CD4-positive, CD25-positive, alpha-beta regulatory T cell (primary cell): ENCODE measurements at regions not wholly inside any gene's neighbourhood (a gene's known extent, or its start where the extent isn't known, plus 50 kb on each side); places are given as distances from the start of the nearest gene placed in this dataset.

Source experiments
- ATAC-seq, 2 donors: fragments of 150-1000 bp; cut with Tn5 transposase; one replicate each; pipeline ENCODE4 v1.10.0; 2021; ENCODE audit warnings: low read depth in 2 of 2, moderate number of reproducible peaks in 2 of 2, moderate library complexity in 1 of 2
- DNase-seq, 3 donors: peaks; one replicate each; pipeline versions ENCODE4 v3.0.0 to v3.0.0-alpha.2; 2012 to 2022; ENCODE audit warnings: mixed read lengths in 1 of 3
- H3K27ac ChIP-seq: one replicate; pipeline ENCODE4 v1.7.0; 2013; ENCODE audit warnings: mild to moderate bottlenecking, low read length; ENCODE audit not compliant: insufficient read depth, poor library complexity, severe bottlenecking
- H3K27me3 ChIP-seq: one replicate; pipeline ENCODE4 v1.7.0; 2013; ENCODE audit warnings: low read length; ENCODE audit not compliant: control insufficient read depth, insufficient read depth
- H3K36me3 ChIP-seq: one replicate; pipeline ENCODE4 v1.7.0; 2013; ENCODE audit warnings: mild to moderate bottlenecking, low read length, moderate library complexity; ENCODE audit not compliant: control insufficient read depth, insufficient read depth
- H3K4me1 ChIP-seq: 2 replicates; pipeline ENCODE4 v1.7.0; 2013; ENCODE audit warnings: mild to moderate bottlenecking, low read length; ENCODE audit not compliant: insufficient read depth, control insufficient read depth, poor library complexity, severe bottlenecking
- H3K4me3 ChIP-seq: one replicate; pipeline ENCODE4 v1.7.0; 2013; ENCODE audit warnings: low read depth, mild to moderate bottlenecking, low read length, moderate library complexity
- H3K9me3 ChIP-seq, 2 experiments: 1 replicate in 1 of 2; 2 replicates in 1 of 2; pipeline ENCODE4 v1.7.0; 2013; ENCODE audit warnings: low read length in 2 of 2, mild to moderate bottlenecking in 1 of 2, moderate library complexity in 1 of 2; ENCODE audit not compliant: control insufficient read depth in 2 of 2
- H3K27ac Mint-ChIP-seq, 3 donors: one replicate each; pipeline ENCODE4 v1.8.0; 2020 to 2022; ENCODE audit warnings: mild to moderate bottlenecking in 3 of 3, mixed read lengths in 3 of 3, moderate library complexity in 2 of 3
- H3K27me3 Mint-ChIP-seq: one replicate; pipeline ENCODE4 v1.8.0; 2022; ENCODE audit warnings: mild to moderate bottlenecking, mixed read lengths
- H3K36me3 Mint-ChIP-seq: one replicate; pipeline ENCODE4 v1.8.0; 2020; ENCODE audit warnings: mixed read lengths
- H3K4me1 Mint-ChIP-seq, 4 donors: one replicate each; pipeline ENCODE4 v1.8.0; 2020 to 2022; ENCODE audit warnings: mixed read lengths in 4 of 4, mild to moderate bottlenecking in 1 of 4
- H3K4me3 Mint-ChIP-seq, 4 donors: one replicate each; pipeline ENCODE4 v1.8.0; 2020 to 2022; ENCODE audit warnings: mild to moderate bottlenecking in 4 of 4, mixed read lengths in 4 of 4, moderate library complexity in 3 of 4
- H3K9me3 Mint-ChIP-seq, 7 donors: one replicate each; pipeline ENCODE4 v1.8.0; 2020 to 2022; ENCODE audit warnings: mixed read lengths in 7 of 7, mild to moderate bottlenecking in 3 of 7, moderate library complexity in 2 of 7

DNA sequence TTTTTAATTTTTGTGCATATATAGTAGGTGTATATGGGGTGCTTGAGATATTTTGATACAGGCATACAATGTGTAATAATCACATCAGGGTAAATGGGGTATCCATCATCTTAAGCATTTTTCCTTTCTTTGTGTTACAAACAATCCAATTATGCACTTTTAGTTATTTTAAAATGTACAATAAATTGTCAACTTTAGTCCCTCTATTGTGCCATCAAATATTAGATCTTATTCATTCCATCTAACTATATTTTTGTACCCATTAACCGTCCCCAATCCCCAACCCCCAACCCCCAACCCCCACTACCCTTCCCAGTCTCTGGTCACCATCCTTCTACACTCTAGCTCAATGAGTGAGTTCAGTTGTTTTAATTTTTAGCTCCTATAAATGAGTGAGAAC, 335.1 kb upstream of the C11orf87 start:
- Histone ChIP-seq H3K27me3 (no peaks in the 10 kb centered on the region), H3K4me3 (no peak overlapping the region), H3K36me3 (no peaks in the 10 kb centered on the region), H3K4me1 (no peaks in the 10 kb centered on the region), H3K27ac (no peak overlapping the region), H3K9me3 (no peaks in the 10 kb centered on the region)
- Mint-ChIP-seq H3K9me3 (peaks cover 0 to 8% (median 2%) of the 10 kb centered on the region in 7 donors), H3K4me3 (no peak overlapping the region), H3K4me1 (no peaks in the 10 kb centered on the region), H3K27ac (no peak overlapping the region), H3K36me3 (no peaks in the 10 kb centered on the region), H3K27me3 (peaks cover 9% of the 10 kb centered on the region)
- ATAC-seq = no peak
- no peak for DNase-seq

DNA sequence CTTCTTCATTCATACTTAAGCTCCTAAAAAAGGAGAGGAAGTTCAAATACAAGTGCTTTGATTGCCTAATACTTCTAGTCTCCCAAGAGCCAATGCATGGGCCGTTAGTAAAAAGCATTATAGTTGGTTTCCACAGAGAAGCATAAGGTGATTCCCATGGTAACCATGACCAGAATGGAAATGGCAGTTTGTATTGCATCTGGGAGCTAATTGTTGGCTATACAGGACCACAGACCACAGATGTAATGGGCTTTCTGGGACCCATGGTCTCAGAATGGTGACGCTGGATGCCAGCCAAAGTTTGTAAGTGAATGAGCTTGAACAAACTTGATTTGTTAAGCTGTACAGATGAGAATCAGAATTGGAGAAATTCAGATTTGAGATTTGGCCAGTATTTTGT, 333.9 kb upstream of the C11orf87 start:
- no peaks in the 10 kb centered on the region for H3K4me1 ChIP-seq
- H3K36me3 Mint-ChIP-seq = no peaks in the 10 kb centered on the region
- no peaks in the 10 kb centered on the region for H3K36me3 ChIP-seq
- H3K9me3 ChIP-seq = no peaks in the 10 kb centered on the region
- no peak overlapping the region for H3K27ac Mint-ChIP-seq
- H3K9me3 Mint-ChIP-seq = peaks cover 0 to 6% (median 2%) of the 10 kb centered on the region in 7 donors
- ATAC-seq = no peak
- H3K27me3 Mint-ChIP-seq = peaks cover 9% of the 10 kb centered on the region
- no peak overlapping the region for H3K27ac ChIP-seq
- no peaks in the 10 kb centered on the region for H3K27me3 ChIP-seq
- H3K4me3 ChIP-seq = no peak overlapping the region
- no peak overlapping the region for H3K4me3 Mint-ChIP-seq
- no peak for DNase-seq
- H3K4me1 Mint-ChIP-seq = no peaks in the 10 kb centered on the region

DNA sequence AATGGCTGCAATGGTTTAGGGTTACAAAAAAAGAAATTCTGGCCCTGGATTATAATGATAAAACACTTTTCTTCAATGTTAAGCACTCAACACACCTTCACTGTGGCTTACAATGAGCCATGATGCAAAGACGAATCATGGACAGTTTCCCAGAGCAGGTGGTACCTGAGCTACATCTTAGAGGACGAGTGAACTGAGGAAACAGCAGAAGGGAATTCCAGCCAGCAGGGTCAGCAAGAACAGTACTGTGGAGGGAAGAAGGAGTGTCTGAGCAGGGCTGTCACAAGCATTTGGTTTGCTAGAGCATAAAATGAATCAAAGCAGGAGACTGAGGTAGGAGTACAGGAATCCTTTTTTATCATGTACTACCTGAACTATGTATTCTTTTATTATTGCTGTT, 332.8 kb upstream of the C11orf87 start:
- H3K9me3 Mint-ChIP-seq = peaks cover 0 to 6% (median 2%) of the 10 kb centered on the region in 7 donors
- H3K9me3 ChIP-seq = no peaks in the 10 kb centered on the region
- no peak overlapping the region for H3K4me3 Mint-ChIP-seq
- H3K36me3 Mint-ChIP-seq = no peaks in the 10 kb centered on the region
- H3K27me3 ChIP-seq = no peaks in the 10 kb centered on the region
- no peak overlapping the region for H3K27ac ChIP-seq
- H3K27me3 Mint-ChIP-seq = peaks cover 9% of the 10 kb centered on the region
- no peaks in the 10 kb centered on the region for H3K4me1 ChIP-seq
- H3K4me3 ChIP-seq = no peak overlapping the region
- no peak overlapping the region for H3K27ac Mint-ChIP-seq
- no peaks in the 10 kb centered on the region for H3K36me3 ChIP-seq
- ATAC-seq (no peak), DNase-seq (no peak)
- no peaks in the 10 kb centered on the region for H3K4me1 Mint-ChIP-seq

GRCh38 chr11:109093354-109093753, 328.6 kb upstream of the C11orf87 start:
- no peaks in the 10 kb centered on the region for H3K4me1 ChIP-seq
- Mint-ChIP-seq H3K9me3 (peaks cover 0 to 3% (median 0%) of the 10 kb centered on the region in 7 donors), H3K4me3 (no peak overlapping the region), H3K4me1 (no peaks in the 10 kb centered on the region), H3K27me3 (no peaks in the 10 kb centered on the region), H3K36me3 (no peaks in the 10 kb centered on the region), H3K27ac (no peak overlapping the region)
- DNase-seq (no peak), ATAC-seq (no peak)
- no peaks in the 10 kb centered on the region for H3K27me3 ChIP-seq
- no peak overlapping the region for H3K4me3 ChIP-seq
- no peaks in the 10 kb centered on the region for H3K9me3 ChIP-seq
- H3K36me3 ChIP-seq = no peaks in the 10 kb centered on the region
- H3K27ac ChIP-seq = no peak overlapping the region

- DNase-seq (no peak), ATAC-seq (no peak)
- Mint-ChIP-seq H3K36me3 (no peaks in the 10 kb centered on the region), H3K9me3 (no peaks in the 10 kb centered on the region), H3K4me1 (no peaks in the 10 kb centered on the region), H3K4me3 (no peak overlapping the region), H3K27me3 (no peaks in the 10 kb centered on the region), H3K27ac (no peak overlapping the region)
- no peak overlapping the region for H3K4me3 ChIP-seq
- H3K9me3 ChIP-seq = no peaks in the 10 kb centered on the region
- no peak overlapping the region for H3K27ac ChIP-seq
- no peaks in the 10 kb centered on the region for H3K36me3 ChIP-seq
- H3K27me3 ChIP-seq = no peaks in the 10 kb centered on the region
- no peaks in the 10 kb centered on the region for H3K4me1 ChIP-seq
These were observed 325.7 kb upstream of the C11orf87 start for GRCh38 chr11:109096266-109096665.

DNA sequence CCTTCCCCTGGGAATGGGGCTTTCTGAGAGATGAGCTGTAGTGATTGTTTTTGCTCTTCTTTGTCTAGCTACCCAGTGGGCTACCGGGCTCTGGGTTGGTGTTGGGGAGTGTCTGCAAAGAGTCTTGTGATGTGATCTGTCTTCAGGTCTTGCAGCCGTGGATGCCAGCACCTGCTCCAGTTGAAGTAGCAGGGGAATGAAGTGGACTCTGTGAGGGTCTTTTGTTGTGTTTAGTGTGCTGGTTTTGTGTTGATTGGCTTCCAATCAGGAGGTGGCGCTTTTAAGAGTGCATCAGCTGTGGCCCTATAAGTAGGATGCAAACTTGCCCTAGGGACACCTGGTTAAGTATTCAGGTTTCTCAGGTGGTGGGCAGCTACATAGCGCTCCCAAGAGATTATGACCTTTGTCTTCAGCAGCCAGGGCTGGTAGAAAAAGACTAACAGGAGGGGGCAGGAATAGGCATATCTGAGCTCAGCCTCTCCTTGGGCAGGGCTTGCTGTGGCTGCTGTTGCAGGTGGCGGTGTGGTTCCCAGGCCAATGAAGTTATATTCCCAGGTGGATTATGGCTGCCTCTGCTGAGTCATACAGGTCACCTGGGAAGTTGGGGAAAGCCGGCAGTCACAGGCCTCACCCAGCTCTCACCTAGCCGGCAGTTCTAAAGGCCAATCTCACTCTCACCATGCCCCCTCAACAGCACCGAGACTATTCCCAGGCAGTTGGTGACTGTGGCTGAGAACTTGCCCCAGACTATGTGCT, 315.7 kb upstream of the C11orf87 start:
- no peak for ATAC-seq

DNA sequence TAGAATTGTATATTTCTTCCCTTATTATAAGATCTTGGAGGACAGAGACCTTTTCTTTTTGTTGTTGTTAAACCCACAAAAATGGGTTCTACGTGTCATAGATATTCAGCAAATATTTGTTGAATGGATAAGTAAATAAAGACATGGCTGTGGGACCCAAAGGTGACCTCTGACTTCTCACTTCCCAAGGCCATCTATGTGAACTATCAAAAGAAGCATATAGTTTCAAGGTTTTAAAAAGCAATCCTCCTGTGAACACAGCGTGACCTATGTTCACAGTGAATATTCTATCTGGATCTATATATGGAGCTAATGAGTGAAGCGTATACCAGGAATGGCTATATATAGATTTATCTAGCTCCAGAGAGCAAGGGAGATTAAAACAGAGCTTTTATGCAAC, 312.8 kb upstream of the C11orf87 start:
- Mint-ChIP-seq H3K4me1 (no peaks in the 10 kb centered on the region), H3K36me3 (no peaks in the 10 kb centered on the region), H3K27ac (no peak overlapping the region), H3K9me3 (peaks cover 0 to 5% (median 0%) of the 10 kb centered on the region in 7 donors), H3K4me3 (no peak overlapping the region), H3K27me3 (no peaks in the 10 kb centered on the region)
- Histone ChIP-seq H3K27me3 (no peaks in the 10 kb centered on the region), H3K4me1 (no peaks in the 10 kb centered on the region), H3K9me3 (no peaks in the 10 kb centered on the region), H3K36me3 (no peaks in the 10 kb centered on the region), H3K27ac (no peak overlapping the region), H3K4me3 (no peak overlapping the region)
- DNase-seq (no peak), ATAC-seq (no peak)

More for the DNA sequence above, 315.7 kb upstream of the C11orf87 start:
- H3K4me3 ChIP-seq = no peak overlapping the region
- no peak for DNase-seq
- no peak overlapping the region for H3K27ac ChIP-seq
- no peaks in the 10 kb centered on the region for H3K27me3 ChIP-seq
- H3K36me3 Mint-ChIP-seq = no peaks in the 10 kb centered on the region
- H3K27me3 Mint-ChIP-seq = no peaks in the 10 kb centered on the region
- no peaks in the 10 kb centered on the region for H3K4me1 ChIP-seq
- H3K4me3 Mint-ChIP-seq = no peak overlapping the region
- H3K4me1 Mint-ChIP-seq = no peaks in the 10 kb centered on the region
- H3K27ac Mint-ChIP-seq = no peak overlapping the region
- peaks cover 0 to 8% (median 0%) of the 10 kb centered on the region in 7 donors for H3K9me3 Mint-ChIP-seq
- H3K36me3 ChIP-seq = no peaks in the 10 kb centered on the region
- no peaks in the 10 kb centered on the region for H3K9me3 ChIP-seq

GRCh38 chr11:109109571-109110315, 312.2 kb upstream of the C11orf87 start:
- Mint-ChIP-seq H3K4me3 (no peak overlapping the region), H3K9me3 (peaks cover 0 to 5% (median 0%) of the 10 kb centered on the region in 7 donors), H3K27ac (no peak overlapping the region), H3K4me1 (no peaks in the 10 kb centered on the region), H3K27me3 (no peaks in the 10 kb centered on the region), H3K36me3 (no peaks in the 10 kb centered on the region)
- DNase-seq (no peak), ATAC-seq (no peak)
- H3K9me3 ChIP-seq = no peaks in the 10 kb centered on the region
- H3K4me1 ChIP-seq = no peaks in the 10 kb centered on the region
- H3K27me3 ChIP-seq = no peaks in the 10 kb centered on the region
- no peaks in the 10 kb centered on the region for H3K36me3 ChIP-seq
- no peak overlapping the region for H3K27ac ChIP-seq
- no peak overlapping the region for H3K4me3 ChIP-seq
